MCF 10A (cell line): ENCODE measurements at regions not wholly inside any gene's neighbourhood (a gene's known extent, or its start where the extent isn't known, plus 50 kb on each side); places are given as distances from the start of the nearest gene placed in this dataset.

Source experiments
- BruUV-seq: library from RNA; stranded (reverse); fragments of 400-500 nt; replicated peaks from 2 replicates; lab custom pipeline; 2021; lab: Mats Ljungman, UMichigan
- CTCF ChIA-PET: fragments of 300-600 bp; sonication (Branson Sonifier 250); formaldehyde crosslinking; extraction: SDS; loops from one replicate; lab custom pipeline; 2021; ENCODE audit warnings: antibody characterized with exemption, inconsistent platforms; lab: Yijun Ruan, JAX
- POLR2A ChIA-PET: fragments of 300-600, 350-650 bp; sonication (Branson Sonifier 250); formaldehyde crosslinking; extraction: SDS; loops from one replicate; lab custom pipeline; 2020; ENCODE audit warnings: antibody characterized with exemption, inconsistent platforms; lab: Yijun Ruan, JAX
- DNase-seq: peaks from one replicate; pipeline ENCODE4 v3.0.0-alpha.2; 2018; ENCODE audit not compliant: unreplicated experiment
- H3K27ac Mint-ChIP-seq: one replicate; pipeline ENCODE4 v1.8.0; 2022; ENCODE audit warnings: mild to moderate bottlenecking, low read depth, mixed read lengths; ENCODE audit not compliant: unreplicated experiment
- H3K27me3 Mint-ChIP-seq: one replicate; pipeline ENCODE4 v1.8.0; 2022; ENCODE audit warnings: mixed read lengths; ENCODE audit not compliant: insufficient read depth, unreplicated experiment
- H3K36me3 Mint-ChIP-seq: one replicate; pipeline ENCODE4 v1.8.0; 2022; ENCODE audit warnings: mild to moderate bottlenecking, moderate library complexity, mixed read lengths; ENCODE audit not compliant: insufficient read depth, unreplicated experiment
- H3K4me1 Mint-ChIP-seq: one replicate; pipeline ENCODE4 v1.8.0; 2022; ENCODE audit warnings: mixed read lengths; ENCODE audit not compliant: insufficient read depth, unreplicated experiment
- H3K4me3 Mint-ChIP-seq: one replicate; pipeline ENCODE4 v1.8.0; 2022; ENCODE audit warnings: mild to moderate bottlenecking, moderate library complexity, mixed read lengths; ENCODE audit not compliant: unreplicated experiment
- H3K9me3 Mint-ChIP-seq: one replicate; pipeline ENCODE4 v1.8.0; 2022; ENCODE audit warnings: mixed read lengths; ENCODE audit not compliant: unreplicated experiment
- CTCF ChIP-seq: fragments of 200-600 bp; IDR thresholded peaks from one replicate; pipeline ENCODE4 v1.8.0; 2022; ENCODE audit warnings: antibody characterized with exemption, mild to moderate bottlenecking; ENCODE audit not compliant: unreplicated experiment
- intact Hi-C: fragments of 100-400 bp; cut with micrococcal nuclease; formaldehyde crosslinking; loops from 2 replicates; pipeline ENCODE4 v1.14.1; 2022

DNA sequence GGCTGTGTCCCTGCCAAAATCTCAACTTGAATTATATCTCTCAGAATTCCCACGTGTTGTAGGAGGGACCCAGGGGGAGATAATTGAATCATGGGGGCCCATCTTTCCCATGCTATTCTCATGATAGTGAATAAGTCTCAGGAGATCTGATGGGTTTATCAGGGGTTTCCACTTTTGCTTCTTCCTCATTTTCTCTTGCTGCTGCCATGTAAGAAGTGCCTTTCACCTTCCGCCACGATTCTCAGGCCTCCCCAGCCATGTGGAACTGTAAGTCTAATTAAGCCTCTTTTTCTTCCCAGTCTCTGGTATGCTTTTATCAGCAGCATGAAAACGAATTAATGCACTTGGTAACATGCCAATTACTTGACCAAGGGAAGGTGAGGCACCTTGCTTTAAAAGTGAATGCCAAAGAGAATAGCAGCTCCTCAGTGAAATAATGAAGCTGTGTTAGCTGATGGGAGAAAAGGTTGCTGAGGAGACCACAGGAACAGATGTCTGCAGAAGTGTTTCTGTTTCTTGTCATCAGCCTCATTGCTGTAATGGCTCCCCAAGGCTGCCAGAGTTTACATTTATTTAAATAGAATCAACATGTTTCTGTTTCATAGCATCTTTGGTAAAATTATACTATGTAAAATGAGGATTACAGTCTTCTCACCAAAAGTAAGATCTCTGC is 89.0 kb upstream of the CD44 start:
- Mint-ChIP-seq H3K27ac (no peak overlapping the region), H3K4me3 (no peak overlapping the region), H3K4me1 (no peaks in the 10 kb centered on the region), H3K9me3 (no peaks in the 10 kb centered on the region), H3K36me3 (no peaks in the 10 kb centered on the region), H3K27me3 (no peaks in the 10 kb centered on the region)
- intact Hi-C loops = no loop called here
- no peak for TF ChIP-seq CTCF
- no peak for DNase-seq
- BruUV-seq = no TSS peak
- ChIA-PET POLR2A (interaction anchor here (1.5 to 2.8 kb wide), 2 partner anchors 9 to 34 kb away, joined by 3 to 13 read pairs; no protein-coding TSS in a partner anchor), CTCF (interaction anchor here (0.7 to 1.7 kb wide), 4 partner anchors 9 to 750 kb away, joined by 3 to 7 read pairs (median 4); no protein-coding TSS in a partner anchor)

GRCh38 chr11:35050541-35050995 is 88.4 kb upstream of the CD44 start:
- Mint-ChIP-seq H3K27me3 (no peaks in the 10 kb centered on the region), H3K4me1 (no peaks in the 10 kb centered on the region), H3K4me3 (no peak overlapping the region), H3K9me3 (no peaks in the 10 kb centered on the region), H3K36me3 (no peaks in the 10 kb centered on the region), H3K27ac (no peak overlapping the region)
- BruUV-seq = no TSS peak
- CTCF ChIA-PET = interaction anchor here (0.6 to 1.7 kb wide), 5 partner anchors 9 to 1232 kb away, joined by 3 to 7 read pairs (median 3); no protein-coding TSS in a partner anchor
- no peak for DNase-seq
- intact Hi-C loops = no loop called here
- no peak for TF ChIP-seq CTCF
- POLR2A ChIA-PET = interaction anchor here (0.7 to 2.8 kb wide), 3 partner anchors 9 to 35 kb away, joined by 3 to 13 read pairs (median 4); no protein-coding TSS in a partner anchor

- no peaks in the 10 kb centered on the region for H3K27me3 Mint-ChIP-seq
- no peaks in the 10 kb centered on the region for H3K9me3 Mint-ChIP-seq
- POLR2A ChIA-PET = interaction anchor here (0.7 to 1.7 kb wide), 3 partner anchors 15 to 94 kb away, joined by 3 read pairs; no protein-coding TSS in a partner anchor
- intact Hi-C loops = no loop called here
- H3K4me3 Mint-ChIP-seq = no peak overlapping the region
- CTCF ChIA-PET = interaction anchor here (0.5 to 0.7 kb wide), 2 partner anchors 87 to 148 kb away, joined by 3 to 4 read pairs; no protein-coding TSS in a partner anchor
- peak overlapping the region; percentile 57 for H3K27ac Mint-ChIP-seq
- DNase-seq = peak; percentile 38
- H3K36me3 Mint-ChIP-seq = no peaks in the 10 kb centered on the region
- no TSS peak for BruUV-seq
- TF ChIP-seq CTCF = no peak
- peaks cover 6% of the 10 kb centered on the region for H3K4me1 Mint-ChIP-seq
These were observed 82.4 kb upstream of the CD44 start for GRCh38 chr11:35056391-35057093.
